IPS-18a (cell line): ENCODE measurements at regions not wholly inside any gene's neighbourhood (a gene's known extent, or its start where the extent isn't known, plus 50 kb on each side); places are given as distances from the start of the nearest gene placed in this dataset.

Experiments used
- H3K27ac ChIP-seq: one replicate; pipeline ENCODE4 v1.5.1; 2013; ENCODE audit warnings: low read length
- H3K27me3 ChIP-seq: one replicate; pipeline ENCODE4 v1.6.1; 2013; ENCODE audit warnings: mild to moderate bottlenecking, low read length; ENCODE audit not compliant: control insufficient read depth, insufficient read depth
- H3K36me3 ChIP-seq: one replicate; pipeline ENCODE4 v1.6.1; 2013; ENCODE audit warnings: low read depth, low read length; ENCODE audit not compliant: control insufficient read depth
- H3K4me1 ChIP-seq: one replicate; pipeline ENCODE4 v1.6.1; 2013; ENCODE audit warnings: low read depth, low read length; ENCODE audit not compliant: control insufficient read depth
- H3K4me3 ChIP-seq: one replicate; pipeline ENCODE4 v1.5.1; 2013; ENCODE audit warnings: low read length
- H3K9ac ChIP-seq: one replicate; pipeline ENCODE4 v1.6.1; 2013; ENCODE audit warnings: mild to moderate bottlenecking, low read length, moderate library complexity
- H3K9me3 ChIP-seq: one replicate; pipeline ENCODE4 v1.6.1; 2013; ENCODE audit warnings: low read depth, low read length; ENCODE audit not compliant: control insufficient read depth

GRCh38 chr19:28332351-28332750, 880.6 kb downstream of the UQCRFS1 start:
- Histone ChIP-seq H3K9me3 (no peaks in the 10 kb centered on the region), H3K4me1 (no peaks in the 10 kb centered on the region), H3K9ac (no peak overlapping the region), H3K36me3 (no peaks in the 10 kb centered on the region), H3K27ac (no peak overlapping the region), H3K4me3 (no peak overlapping the region), H3K27me3 (no peaks in the 10 kb centered on the region)

- H3K27me3 ChIP-seq, result no peaks in the 10 kb centered on the region
- no peaks in the 10 kb centered on the region for H3K36me3 ChIP-seq
- no peaks in the 10 kb centered on the region for H3K9me3 ChIP-seq
Measured at GRCh38 chr19:28331596-28331995, 881.4 kb downstream of the UQCRFS1 start.

GRCh38 chr19:28330831-28331230, 882.1 kb downstream of the UQCRFS1 start:
- Histone ChIP-seq H3K9me3 (no peaks in the 10 kb centered on the region), H3K4me1 (peaks cover 1% of the 10 kb centered on the region), H3K27me3 (no peaks in the 10 kb centered on the region), H3K27ac (no peak overlapping the region), H3K4me3 (no peak overlapping the region), H3K36me3 (no peaks in the 10 kb centered on the region), H3K9ac (no peak overlapping the region)

More at GRCh38 chr19:28331596-28331995, 881.4 kb downstream of the UQCRFS1 start:
- no peaks in the 10 kb centered on the region for H3K4me1 ChIP-seq
- H3K9ac ChIP-seq, result no peak overlapping the region
- H3K27ac ChIP-seq, result no peak overlapping the region
- no peak overlapping the region for H3K4me3 ChIP-seq

GRCh38 chr19:28329429-28329828, 883.5 kb downstream of the UQCRFS1 start:
- Histone ChIP-seq H3K4me1 (peaks cover 2% of the 10 kb centered on the region), H3K4me3 (no peak overlapping the region), H3K27ac (no peak overlapping the region), H3K9ac (no peak overlapping the region), H3K27me3 (no peaks in the 10 kb centered on the region), H3K36me3 (no peaks in the 10 kb centered on the region), H3K9me3 (no peaks in the 10 kb centered on the region)

- H3K4me1 ChIP-seq, result peaks cover 10% of the 10 kb centered on the region
Measured at GRCh38 chr19:28327905-28328304, 885.0 kb downstream of the UQCRFS1 start.

GRCh38 chr19:28326746-28327145, 886.2 kb downstream of the UQCRFS1 start:
- Histone ChIP-seq H3K9me3 (no peaks in the 10 kb centered on the region), H3K9ac (no peak overlapping the region), H3K4me3 (no peak overlapping the region), H3K27ac (no peak overlapping the region), H3K36me3 (no peaks in the 10 kb centered on the region), H3K27me3 (no peaks in the 10 kb centered on the region), H3K4me1 (peaks cover 10% of the 10 kb centered on the region)

More at GRCh38 chr19:28327905-28328304, 885.0 kb downstream of the UQCRFS1 start:
- no peak overlapping the region for H3K27ac ChIP-seq
- no peaks in the 10 kb centered on the region for H3K9me3 ChIP-seq
- no peaks in the 10 kb centered on the region for H3K36me3 ChIP-seq
- H3K27me3 ChIP-seq, result no peaks in the 10 kb centered on the region
- H3K4me3 ChIP-seq, result no peak overlapping the region
- no peak overlapping the region for H3K9ac ChIP-seq

GRCh38 chr19:28324275-28325060, 888.5 kb downstream of the UQCRFS1 start:
- H3K27me3 ChIP-seq, result no peaks in the 10 kb centered on the region
- H3K27ac ChIP-seq, result no peak overlapping the region
- H3K4me1 ChIP-seq, result peaks cover 10% of the 10 kb centered on the region
- no peak overlapping the region for H3K4me3 ChIP-seq
- H3K9me3 ChIP-seq, result no peaks in the 10 kb centered on the region
- no peak overlapping the region for H3K9ac ChIP-seq
- H3K36me3 ChIP-seq, result no peaks in the 10 kb centered on the region

- Histone ChIP-seq H3K9me3 (no peaks in the 10 kb centered on the region), H3K4me1 (peaks cover 10% of the 10 kb centered on the region), H3K36me3 (no peaks in the 10 kb centered on the region), H3K4me3 (no peak overlapping the region), H3K27ac (no peak overlapping the region), H3K9ac (no peak overlapping the region), H3K27me3 (no peaks in the 10 kb centered on the region)
Measured at GRCh38 chr19:28322945-28323344, 890.0 kb downstream of the UQCRFS1 start.

GRCh38 chr19:28322491-28322890, 890.5 kb downstream of the UQCRFS1 start:
- no peak overlapping the region for H3K9ac ChIP-seq
- H3K27me3 ChIP-seq, result no peaks in the 10 kb centered on the region
- H3K9me3 ChIP-seq, result no peaks in the 10 kb centered on the region
- peaks cover 10% of the 10 kb centered on the region for H3K4me1 ChIP-seq
- no peak overlapping the region for H3K27ac ChIP-seq
- H3K36me3 ChIP-seq, result no peaks in the 10 kb centered on the region
- H3K4me3 ChIP-seq, result no peak overlapping the region

GRCh38 chr19:28319918-28320317, 893.0 kb downstream of the UQCRFS1 start:
- Histone ChIP-seq H3K4me3 (no peak overlapping the region), H3K4me1 (peaks cover 8% of the 10 kb centered on the region), H3K27me3 (no peaks in the 10 kb centered on the region), H3K9ac (no peak overlapping the region), H3K27ac (no peak overlapping the region), H3K9me3 (no peaks in the 10 kb centered on the region), H3K36me3 (no peaks in the 10 kb centered on the region)

- H3K4me3 ChIP-seq, result no peak overlapping the region
- no peak overlapping the region for H3K27ac ChIP-seq
- no peaks in the 10 kb centered on the region for H3K9me3 ChIP-seq
- H3K4me1 ChIP-seq, result peaks cover 14% of the 10 kb centered on the region
- no peaks in the 10 kb centered on the region for H3K27me3 ChIP-seq
- H3K36me3 ChIP-seq, result no peaks in the 10 kb centered on the region
- no peak overlapping the region for H3K9ac ChIP-seq
Measured at GRCh38 chr19:28319227-28319626, 893.7 kb downstream of the UQCRFS1 start.
